Glutamatergic neuron (in vitro differentiated cells): ENCODE measurements at regions not wholly inside any gene's neighbourhood (a gene's known extent, or its start where the extent isn't known, plus 50 kb on each side); places are given as distances from the start of the nearest gene placed in this dataset.
"Not testable (repeated sequence)": the region's sequence is repeated elsewhere in the genome, so short reads cannot be mapped to it uniquely, and the experiment has no call there.

Source experiments
- DNase-seq: peaks from one replicate; pipeline ENCODE4 v3.0.0; 2022
- H3K27ac Mint-ChIP-seq: one replicate; pipeline ENCODE4 v1.8.0; 2020; ENCODE audit warnings: mild to moderate bottlenecking, mixed read lengths, inconsistent platforms; ENCODE audit not compliant: unreplicated experiment
- H3K27me3 Mint-ChIP-seq: one replicate; pipeline ENCODE4 v1.8.0; 2020; ENCODE audit warnings: mild to moderate bottlenecking, moderate library complexity, mixed read lengths, inconsistent platforms; ENCODE audit not compliant: unreplicated experiment
- H3K36me3 Mint-ChIP-seq: one replicate; pipeline ENCODE4 v1.8.0; 2020; ENCODE audit warnings: mild to moderate bottlenecking, mixed read lengths, inconsistent platforms; ENCODE audit not compliant: unreplicated experiment
- H3K4me1 Mint-ChIP-seq: one replicate; pipeline ENCODE4 v1.8.0; 2020; ENCODE audit warnings: mild to moderate bottlenecking, low read depth, mixed read lengths, inconsistent platforms; ENCODE audit not compliant: unreplicated experiment
- H3K4me3 Mint-ChIP-seq: one replicate; pipeline ENCODE4 v1.8.0; 2020; ENCODE audit warnings: mild to moderate bottlenecking, mixed read lengths, inconsistent platforms; ENCODE audit not compliant: unreplicated experiment
- H3K9me3 Mint-ChIP-seq: one replicate; pipeline ENCODE4 v1.8.0; 2020; ENCODE audit warnings: mild to moderate bottlenecking, moderate library complexity, mixed read lengths, inconsistent platforms; ENCODE audit not compliant: unreplicated experiment
- TF ChIP-seq, protein P1 (sequence below): fragments of 200-600 bp; sonication (generic); IDR thresholded peaks from one replicate; pipeline ENCODE4 v1.5.0; 2021; ENCODE audit not compliant: partially characterized antibody, unreplicated experiment

GRCh38 chr5:45893309-45893708 lies 197.1 kb upstream of the HCN1 start:
- H3K36me3 Mint-ChIP-seq: no peaks in the 10 kb centered on the region
- H3K9me3 Mint-ChIP-seq: peaks cover 11% of the 10 kb centered on the region
- no peak for DNase-seq
- H3K27me3 Mint-ChIP-seq: peaks cover 3% of the 10 kb centered on the region
- H3K4me1 Mint-ChIP-seq: no peaks in the 10 kb centered on the region
- H3K4me3 Mint-ChIP-seq: no peak overlapping the region
- H3K27ac Mint-ChIP-seq: no peak overlapping the region
- TF ChIP-seq, protein P1, sequence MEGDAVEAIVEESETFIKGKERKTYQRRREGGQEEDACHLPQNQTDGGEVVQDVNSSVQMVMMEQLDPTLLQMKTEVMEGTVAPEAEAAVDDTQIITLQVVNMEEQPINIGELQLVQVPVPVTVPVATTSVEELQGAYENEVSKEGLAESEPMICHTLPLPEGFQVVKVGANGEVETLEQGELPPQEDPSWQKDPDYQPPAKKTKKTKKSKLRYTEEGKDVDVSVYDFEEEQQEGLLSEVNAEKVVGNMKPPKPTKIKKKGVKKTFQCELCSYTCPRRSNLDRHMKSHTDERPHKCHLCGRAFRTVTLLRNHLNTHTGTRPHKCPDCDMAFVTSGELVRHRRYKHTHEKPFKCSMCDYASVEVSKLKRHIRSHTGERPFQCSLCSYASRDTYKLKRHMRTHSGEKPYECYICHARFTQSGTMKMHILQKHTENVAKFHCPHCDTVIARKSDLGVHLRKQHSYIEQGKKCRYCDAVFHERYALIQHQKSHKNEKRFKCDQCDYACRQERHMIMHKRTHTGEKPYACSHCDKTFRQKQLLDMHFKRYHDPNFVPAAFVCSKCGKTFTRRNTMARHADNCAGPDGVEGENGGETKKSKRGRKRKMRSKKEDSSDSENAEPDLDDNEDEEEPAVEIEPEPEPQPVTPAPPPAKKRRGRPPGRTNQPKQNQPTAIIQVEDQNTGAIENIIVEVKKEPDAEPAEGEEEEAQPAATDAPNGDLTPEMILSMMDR: no peak

DNA sequence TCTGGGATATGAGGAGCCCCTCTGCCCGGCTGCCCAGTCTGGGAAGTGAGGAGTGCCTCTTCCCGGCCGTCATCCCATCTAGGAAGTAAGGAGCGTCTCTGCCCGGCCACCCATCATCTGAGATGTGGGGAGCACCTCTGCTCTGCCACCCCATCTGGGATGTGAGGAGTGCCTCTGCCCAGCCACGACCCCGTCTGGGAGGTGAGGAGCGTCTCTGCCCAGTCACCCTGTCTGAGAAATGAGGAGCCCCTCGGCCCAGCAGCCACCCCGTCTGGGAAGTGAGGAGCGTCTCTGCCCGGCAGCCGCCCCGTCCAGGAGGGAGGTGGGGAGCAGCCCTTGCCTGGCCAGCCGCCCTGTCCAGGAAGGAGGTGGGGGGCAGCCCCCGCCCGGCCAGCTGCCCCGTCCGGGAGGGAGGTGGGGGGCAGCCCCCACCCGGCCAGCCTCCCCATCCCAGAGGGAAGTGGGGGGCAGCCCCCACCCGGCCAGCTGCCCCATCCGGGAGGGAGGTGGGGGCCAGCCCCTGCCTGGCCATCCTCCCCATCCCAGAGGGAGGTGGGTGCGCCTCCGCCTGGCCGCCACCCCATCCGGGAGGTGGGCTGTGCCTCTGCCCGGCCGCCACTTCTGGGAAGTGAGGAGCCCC lies 194.4 kb upstream of the HCN1 start:
- not testable (repeated sequence) for H3K27ac Mint-ChIP-seq, H3K4me3 Mint-ChIP-seq, H3K36me3 Mint-ChIP-seq, H3K27me3 Mint-ChIP-seq, H3K4me1 Mint-ChIP-seq, DNase-seq
- peaks cover 12% of the 10 kb centered on the region for H3K9me3 Mint-ChIP-seq

- Mint-ChIP-seq H3K27ac (no peak overlapping the region), H3K4me3 (no peak overlapping the region), H3K36me3 (no peaks in the 10 kb centered on the region), H3K27me3 (no peaks in the 10 kb centered on the region), H3K4me1 (no peaks in the 10 kb centered on the region), H3K9me3 (no peaks in the 10 kb centered on the region)
- no peak for DNase-seq
- TF ChIP-seq, protein P1: no peak
These were observed 166.6 kb upstream of the HCN1 start for GRCh38 chr5:45862763-45863162.

- DNase-seq: peak; percentile 17
These were observed 151.7 kb upstream of the HCN1 start for GRCh38 chr5:45847877-45848276.

DNA sequence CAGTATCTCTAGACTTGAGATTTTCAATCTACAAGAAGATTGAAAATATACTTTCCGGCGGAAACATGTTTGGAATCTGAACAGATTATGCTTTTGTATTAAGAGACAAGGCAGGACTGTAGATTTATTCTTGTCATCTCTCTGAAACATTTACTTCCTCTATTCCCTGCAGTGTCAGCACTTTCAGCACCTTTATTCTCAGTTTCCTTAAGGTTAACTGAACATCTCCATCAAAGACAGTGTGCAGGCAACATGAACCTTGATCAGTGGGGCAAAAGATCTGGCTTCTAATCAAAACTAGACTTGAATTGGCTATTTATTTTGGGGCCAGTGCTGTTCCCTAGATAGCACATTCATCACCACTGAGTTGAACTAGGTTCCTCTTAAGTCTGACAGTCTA lies 129.9 kb upstream of the HCN1 start:
- Mint-ChIP-seq H3K27me3 (no peaks in the 10 kb centered on the region), H3K4me1 (no peaks in the 10 kb centered on the region), H3K9me3 (no peaks in the 10 kb centered on the region), H3K36me3 (no peaks in the 10 kb centered on the region), H3K4me3 (no peak overlapping the region), H3K27ac (no peak overlapping the region)
- TF ChIP-seq, protein P1: no peak
- no peak for DNase-seq

More at GRCh38 chr5:45847877-45848276, 151.7 kb upstream of the HCN1 start:
- Mint-ChIP-seq H3K27ac (no peak overlapping the region), H3K4me1 (no peaks in the 10 kb centered on the region), H3K36me3 (no peaks in the 10 kb centered on the region), H3K4me3 (no peak overlapping the region), H3K27me3 (no peaks in the 10 kb centered on the region), H3K9me3 (no peaks in the 10 kb centered on the region)
- TF ChIP-seq, protein P1: no peak
